ENCODE measurements at regions not wholly inside any gene's neighbourhood (a gene's known extent, or its start where the extent isn't known, plus 50 kb on each side); places are given as distances from the start of the nearest gene placed in this dataset.

GRCh38 chr3:188084752-188085583 lies 69.0 kb upstream of the LPP start:
- ATAC-seq (ENCODE audit: low FRiP score) (no peak), DNase-seq (no peak)
- Histone ChIP-seq H3K9me3 (ENCODE audit: control insufficient read depth, low read length) (no peaks in the 10 kb centered on the region), H3K27me3 (ENCODE audit: control insufficient read depth in 1 of 2, insufficient read depth in 2 of 2, low read length in 1 of 2) (no peaks in the 10 kb centered on the region), H3K27ac (ENCODE audit: low read depth in 1 of 2, low read length in 2 of 2) (no peak overlapping the region), H3K4me1 (ENCODE audit: control insufficient read depth in 1 of 2, insufficient read depth in 2 of 2, low read length in 2 of 2) (no peaks in the 10 kb centered on the region), H3K4me3 (ENCODE audit: low read length in 2 of 2) (no peak overlapping the region), H3K36me3 (ENCODE audit: control insufficient read depth in 1 of 2, insufficient read depth in 2 of 2, low read length in 1 of 2) (no peaks in the 10 kb centered on the region)
- 86 to 89% methylated on average over 8 of the region's 8 CpGs for WGBS, 2 donors
- intact Hi-C loops (cut with DNase I), result no loop called here

- H3K9me3 ChIP-seq (ENCODE audit: control insufficient read depth, low read length), result no peaks in the 10 kb centered on the region
- H3K4me3 ChIP-seq (ENCODE audit: low read length in 2 of 2), result no peak overlapping the region
- intact Hi-C loops (cut with DNase I), result no loop called here
- H3K4me1 ChIP-seq (ENCODE audit: control insufficient read depth in 1 of 2, insufficient read depth in 2 of 2, low read length in 2 of 2), result no peaks in the 10 kb centered on the region
- no peak overlapping the region for H3K27ac ChIP-seq (ENCODE audit: low read depth in 1 of 2, low read length in 2 of 2)
- no peaks in the 10 kb centered on the region for H3K36me3 ChIP-seq (ENCODE audit: control insufficient read depth in 1 of 2, insufficient read depth in 2 of 2, low read length in 1 of 2)
- no peaks in the 10 kb centered on the region for H3K27me3 ChIP-seq (ENCODE audit: control insufficient read depth in 1 of 2, insufficient read depth in 2 of 2, low read length in 1 of 2)
- ATAC-seq (ENCODE audit: low FRiP score), result no peak
- DNase-seq, result no peak
- WGBS, 2 donors, result 84 to 85% methylated on average over 10 of the region's 10 CpGs
These were observed 68.1 kb upstream of the LPP start for GRCh38 chr3:188085584-188086560.

- H3K4me3 ChIP-seq (ENCODE audit: low read length in 2 of 2), result no peak overlapping the region
- intact Hi-C loops (cut with DNase I), result no loop called here
- H3K36me3 ChIP-seq (ENCODE audit: control insufficient read depth in 1 of 2, insufficient read depth in 2 of 2, low read length in 1 of 2), result no peaks in the 10 kb centered on the region
- H3K4me1 ChIP-seq (ENCODE audit: control insufficient read depth in 1 of 2, insufficient read depth in 2 of 2, low read length in 2 of 2), result no peaks in the 10 kb centered on the region
- no peak overlapping the region for H3K27ac ChIP-seq (ENCODE audit: low read depth in 1 of 2, low read length in 2 of 2)
- no peaks in the 10 kb centered on the region for H3K9me3 ChIP-seq (ENCODE audit: control insufficient read depth, low read length)
- ATAC-seq (ENCODE audit: low FRiP score), result no peak
- no peaks in the 10 kb centered on the region for H3K27me3 ChIP-seq (ENCODE audit: control insufficient read depth in 1 of 2, insufficient read depth in 2 of 2, low read length in 1 of 2)
- DNase-seq, result no peak
- WGBS, 2 donors, result 97 to 99% methylated on average over 4 of the region's 4 CpGs
These were observed 64.8 kb upstream of the LPP start for GRCh38 chr3:188088948-188089685.

GRCh38 chr3:188090620-188091309 lies 63.2 kb upstream of the LPP start:
- DNase-seq, result no peak
- WGBS, 2 donors, result 91 to 96% methylated on average over 10 of the region's 10 CpGs
- Histone ChIP-seq H3K9me3 (ENCODE audit: control insufficient read depth, low read length) (no peaks in the 10 kb centered on the region), H3K27me3 (ENCODE audit: control insufficient read depth in 1 of 2, insufficient read depth in 2 of 2, low read length in 1 of 2) (no peaks in the 10 kb centered on the region), H3K36me3 (ENCODE audit: control insufficient read depth in 1 of 2, insufficient read depth in 2 of 2, low read length in 1 of 2) (no peaks in the 10 kb centered on the region), H3K4me3 (ENCODE audit: low read length in 2 of 2) (no peak overlapping the region), H3K27ac (ENCODE audit: low read depth in 1 of 2, low read length in 2 of 2) (no peak overlapping the region), H3K4me1 (ENCODE audit: control insufficient read depth in 1 of 2, insufficient read depth in 2 of 2, low read length in 2 of 2) (no peaks in the 10 kb centered on the region)
- intact Hi-C loops (cut with DNase I), result no loop called here
- ATAC-seq (ENCODE audit: low FRiP score), result no peak

GRCh38 chr3:188091746-188092145 lies 62.2 kb upstream of the LPP start:
- 95 to 98% methylated on average over 2 of the region's 2 CpGs for WGBS, 2 donors
- Histone ChIP-seq H3K36me3 (ENCODE audit: control insufficient read depth in 1 of 2, insufficient read depth in 2 of 2, low read length in 1 of 2) (no peaks in the 10 kb centered on the region), H3K4me3 (ENCODE audit: low read length in 2 of 2) (no peak overlapping the region), H3K9me3 (ENCODE audit: control insufficient read depth, low read length) (no peaks in the 10 kb centered on the region), H3K27ac (ENCODE audit: low read depth in 1 of 2, low read length in 2 of 2) (no peak overlapping the region), H3K27me3 (ENCODE audit: control insufficient read depth in 1 of 2, insufficient read depth in 2 of 2, low read length in 1 of 2) (no peaks in the 10 kb centered on the region), H3K4me1 (ENCODE audit: control insufficient read depth in 1 of 2, insufficient read depth in 2 of 2, low read length in 2 of 2) (no peaks in the 10 kb centered on the region)
- DNase-seq, result no peak
- no peak for ATAC-seq (ENCODE audit: low FRiP score)
- intact Hi-C loops (cut with DNase I), result no loop called here

GRCh38 chr3:188092648-188093047 lies 61.3 kb upstream of the LPP start:
- intact Hi-C loops (cut with DNase I), result no loop called here
- Histone ChIP-seq H3K4me3 (ENCODE audit: low read length in 2 of 2) (no peak overlapping the region), H3K27me3 (ENCODE audit: control insufficient read depth in 1 of 2, insufficient read depth in 2 of 2, low read length in 1 of 2) (no peaks in the 10 kb centered on the region), H3K36me3 (ENCODE audit: control insufficient read depth in 1 of 2, insufficient read depth in 2 of 2, low read length in 1 of 2) (no peaks in the 10 kb centered on the region), H3K9me3 (ENCODE audit: control insufficient read depth, low read length) (no peaks in the 10 kb centered on the region), H3K4me1 (ENCODE audit: control insufficient read depth in 1 of 2, insufficient read depth in 2 of 2, low read length in 2 of 2) (no peaks in the 10 kb centered on the region), H3K27ac (ENCODE audit: low read depth in 1 of 2, low read length in 2 of 2) (no peak overlapping the region)
- 86 to 94% methylated on average over 6 of the region's 6 CpGs for WGBS, 2 donors
- ATAC-seq (ENCODE audit: low FRiP score), result no peak
- DNase-seq, result no peak

- intact Hi-C loops (cut with DNase I), result no loop called here
- H3K4me3 ChIP-seq (ENCODE audit: low read length in 2 of 2), result no peak overlapping the region
- ATAC-seq (ENCODE audit: low FRiP score) (no peak), DNase-seq (no peak)
- H3K36me3 ChIP-seq (ENCODE audit: control insufficient read depth in 1 of 2, insufficient read depth in 2 of 2, low read length in 1 of 2), result no peaks in the 10 kb centered on the region
- H3K9me3 ChIP-seq (ENCODE audit: control insufficient read depth, low read length), result peaks cover 3% of the 10 kb centered on the region
- no peaks in the 10 kb centered on the region for H3K4me1 ChIP-seq (ENCODE audit: control insufficient read depth in 1 of 2, insufficient read depth in 2 of 2, low read length in 2 of 2)
- H3K27ac ChIP-seq (ENCODE audit: low read depth in 1 of 2, low read length in 2 of 2), result no peak overlapping the region
- 89 to 90% methylated on average over 2 of the region's 2 CpGs for WGBS, 2 donors
- H3K27me3 ChIP-seq (ENCODE audit: control insufficient read depth in 1 of 2, insufficient read depth in 2 of 2, low read length in 1 of 2), result no peaks in the 10 kb centered on the region
These were observed 58.5 kb upstream of the LPP start for GRCh38 chr3:188095431-188095830.

- no peak for DNase-seq
- intact Hi-C loops (cut with DNase I), result no loop called here
- no peak for ATAC-seq (ENCODE audit: low FRiP score)
- Histone ChIP-seq H3K36me3 (ENCODE audit: control insufficient read depth in 1 of 2, insufficient read depth in 2 of 2, low read length in 1 of 2) (no peaks in the 10 kb centered on the region), H3K27ac (ENCODE audit: low read depth in 1 of 2, low read length in 2 of 2) (no peak overlapping the region), H3K27me3 (ENCODE audit: control insufficient read depth in 1 of 2, insufficient read depth in 2 of 2, low read length in 1 of 2) (no peaks in the 10 kb centered on the region), H3K4me3 (ENCODE audit: low read length in 2 of 2) (no peak overlapping the region), H3K4me1 (ENCODE audit: control insufficient read depth in 1 of 2, insufficient read depth in 2 of 2, low read length in 2 of 2) (no peaks in the 10 kb centered on the region), H3K9me3 (ENCODE audit: control insufficient read depth, low read length) (peaks cover 7% of the 10 kb centered on the region)
- 79 to 87% methylated on average over 7 of the region's 7 CpGs for WGBS, 2 donors
These were observed 56.2 kb upstream of the LPP start for GRCh38 chr3:188097791-188098190.

All from aorta (tissue), 5 donors.